DOHH2 (cell line): ENCODE measurements at regions not wholly inside any gene's neighbourhood (a gene's known extent, or its start where the extent isn't known, plus 50 kb on each side); places are given as distances from the start of the nearest gene placed in this dataset.

Experiments used
- CTCF ChIP-seq: fragments of 200-600 bp; sonication (generic); IDR thresholded peaks from one replicate; pipeline ENCODE4 v1.5.1; 2014; ENCODE audit warnings: antibody characterized with exemption, mild to moderate bottlenecking, low read depth, low read length; ENCODE audit not compliant: poor library complexity, severe bottlenecking
- EZH2phosphoT487 ChIP-seq: fragments of 200-600 bp; sonication (generic); IDR thresholded peaks from 2 replicates; pipeline ENCODE4 v1.6.1; 2017; ENCODE audit warnings: borderline replicate concordance, mild to moderate bottlenecking, antibody characterized with exemption, low read length, moderate library complexity, mixed read lengths

GRCh38 chr4:10784621-10785020, 100.1 kb upstream of the CLNK start:
- TF ChIP-seq CTCF, result no peak
- TF ChIP-seq EZH2phosphoT487, result no peak
